OCI-LY7 (cell line): ENCODE measurements at regions not wholly inside any gene's neighbourhood (a gene's known extent, or its start where the extent isn't known, plus 50 kb on each side); places are given as distances from the start of the nearest gene placed in this dataset.
A peak's percentile ranks its signal among the peaks of the same experiment; 100 is the strongest.

Experiments
- EZH2phosphoT487 ChIP-seq: fragments of 200-600 bp; sonication (generic); IDR thresholded peaks from 2 replicates; pipeline ENCODE4 v1.6.1; 2018; ENCODE audit warnings: low read depth, borderline replicate concordance, mild to moderate bottlenecking, mixed run types, antibody characterized with exemption, low read length, moderate library complexity, mixed read lengths
- TF ChIP-seq, protein P1 (sequence below): fragments of 200-600 bp; sonication (generic); conservative IDR thresholded peaks from 2 replicates; pipeline ENCODE4 v1.5.1; 2014; ENCODE audit warnings: mild to moderate bottlenecking, antibody characterized with exemption, low read length, moderate library complexity, mixed read lengths

DNA sequence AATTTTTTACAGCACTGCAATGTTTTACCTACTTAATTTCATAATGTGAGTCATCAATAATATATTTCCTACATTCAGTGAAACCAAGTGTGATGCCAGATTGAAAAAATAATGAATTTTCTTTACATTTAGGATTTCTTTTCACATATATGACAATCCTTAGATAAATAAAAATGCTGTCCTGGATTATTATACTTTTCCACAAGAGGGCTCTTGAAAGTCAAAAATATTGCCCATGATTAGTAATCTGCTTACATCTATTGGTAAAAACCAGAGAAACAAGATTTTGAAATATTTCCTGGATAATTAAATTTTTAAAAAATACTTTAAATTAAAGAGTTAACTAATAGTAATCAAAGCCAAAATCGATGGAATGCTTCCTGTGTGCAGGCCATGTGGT lies 86.8 kb upstream of the PLPPR4 start:
- TF ChIP-seq, protein P1, sequence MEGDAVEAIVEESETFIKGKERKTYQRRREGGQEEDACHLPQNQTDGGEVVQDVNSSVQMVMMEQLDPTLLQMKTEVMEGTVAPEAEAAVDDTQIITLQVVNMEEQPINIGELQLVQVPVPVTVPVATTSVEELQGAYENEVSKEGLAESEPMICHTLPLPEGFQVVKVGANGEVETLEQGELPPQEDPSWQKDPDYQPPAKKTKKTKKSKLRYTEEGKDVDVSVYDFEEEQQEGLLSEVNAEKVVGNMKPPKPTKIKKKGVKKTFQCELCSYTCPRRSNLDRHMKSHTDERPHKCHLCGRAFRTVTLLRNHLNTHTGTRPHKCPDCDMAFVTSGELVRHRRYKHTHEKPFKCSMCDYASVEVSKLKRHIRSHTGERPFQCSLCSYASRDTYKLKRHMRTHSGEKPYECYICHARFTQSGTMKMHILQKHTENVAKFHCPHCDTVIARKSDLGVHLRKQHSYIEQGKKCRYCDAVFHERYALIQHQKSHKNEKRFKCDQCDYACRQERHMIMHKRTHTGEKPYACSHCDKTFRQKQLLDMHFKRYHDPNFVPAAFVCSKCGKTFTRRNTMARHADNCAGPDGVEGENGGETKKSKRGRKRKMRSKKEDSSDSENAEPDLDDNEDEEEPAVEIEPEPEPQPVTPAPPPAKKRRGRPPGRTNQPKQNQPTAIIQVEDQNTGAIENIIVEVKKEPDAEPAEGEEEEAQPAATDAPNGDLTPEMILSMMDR, result peak; percentile 32; the same call in 1 of the 2 replicates
- no peak for TF ChIP-seq EZH2phosphoT487
